ENCODE measurements at regions not wholly inside any gene's neighbourhood (a gene's known extent, or its start where the extent isn't known, plus 50 kb on each side); places are given as distances from the start of the nearest gene placed in this dataset.

DNA sequence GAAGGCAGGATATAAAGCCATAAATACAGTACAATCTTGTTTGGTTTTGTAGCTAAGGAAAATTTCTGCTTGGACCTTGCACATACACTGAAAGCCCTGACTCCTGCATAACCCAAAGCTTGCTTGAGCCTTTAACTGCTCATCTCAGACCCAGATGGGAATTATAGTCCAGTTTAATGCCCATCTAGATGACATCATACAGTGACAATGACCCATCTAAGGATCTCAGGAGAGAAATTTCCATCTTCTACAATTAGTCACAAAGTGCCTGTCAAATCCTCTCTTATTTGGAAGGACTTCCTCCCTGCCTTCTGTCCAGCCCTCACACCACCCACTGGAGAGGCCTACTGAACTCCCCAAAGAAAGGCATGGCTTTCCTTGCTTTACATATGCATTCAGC lies 69.3 kb downstream of the BTBD3 start:
- TF ChIP-seq, protein P1, sequence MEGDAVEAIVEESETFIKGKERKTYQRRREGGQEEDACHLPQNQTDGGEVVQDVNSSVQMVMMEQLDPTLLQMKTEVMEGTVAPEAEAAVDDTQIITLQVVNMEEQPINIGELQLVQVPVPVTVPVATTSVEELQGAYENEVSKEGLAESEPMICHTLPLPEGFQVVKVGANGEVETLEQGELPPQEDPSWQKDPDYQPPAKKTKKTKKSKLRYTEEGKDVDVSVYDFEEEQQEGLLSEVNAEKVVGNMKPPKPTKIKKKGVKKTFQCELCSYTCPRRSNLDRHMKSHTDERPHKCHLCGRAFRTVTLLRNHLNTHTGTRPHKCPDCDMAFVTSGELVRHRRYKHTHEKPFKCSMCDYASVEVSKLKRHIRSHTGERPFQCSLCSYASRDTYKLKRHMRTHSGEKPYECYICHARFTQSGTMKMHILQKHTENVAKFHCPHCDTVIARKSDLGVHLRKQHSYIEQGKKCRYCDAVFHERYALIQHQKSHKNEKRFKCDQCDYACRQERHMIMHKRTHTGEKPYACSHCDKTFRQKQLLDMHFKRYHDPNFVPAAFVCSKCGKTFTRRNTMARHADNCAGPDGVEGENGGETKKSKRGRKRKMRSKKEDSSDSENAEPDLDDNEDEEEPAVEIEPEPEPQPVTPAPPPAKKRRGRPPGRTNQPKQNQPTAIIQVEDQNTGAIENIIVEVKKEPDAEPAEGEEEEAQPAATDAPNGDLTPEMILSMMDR (IDR thresholded peaks at IDR 0.05) = no peak
- no peak for TF ChIP-seq POLR2A (IDR thresholded peaks at IDR 0.05)

Measured in tibial nerve (tissue), 3 donors.